Trophoblast cell (in vitro differentiated cells and primary cell): ENCODE measurements at regions not wholly inside any gene's neighbourhood (a gene's known extent, or its start where the extent isn't known, plus 50 kb on each side); places are given as distances from the start of the nearest gene placed in this dataset.

Experiments used
- DNase-seq, 2 donors: peaks; one replicate each; pipeline ENCODE4 v3.0.0-alpha.2; 2016
- H2AFZ ChIP-seq: 2 replicates; pipeline ENCODE4 v1.6.1; 2013; ENCODE audit warnings: low read length, moderate library complexity, mild to moderate bottlenecking; ENCODE audit not compliant: insufficient read depth, poor library complexity
- H2AK5ac ChIP-seq: 2 replicates; pipeline ENCODE4 v1.6.1; 2013; ENCODE audit warnings: mild to moderate bottlenecking, low read length
- H2BK120ac ChIP-seq: 2 replicates; pipeline ENCODE4 v1.6.1; 2013; ENCODE audit warnings: low read length, mild to moderate bottlenecking, moderate library complexity; ENCODE audit not compliant: insufficient read depth, poor library complexity
- H2BK12ac ChIP-seq: 2 replicates; pipeline ENCODE4 v1.6.1; 2013; ENCODE audit warnings: mild to moderate bottlenecking, low read length, moderate library complexity
- H2BK5ac ChIP-seq: 2 replicates; pipeline ENCODE4 v1.6.1; 2013; ENCODE audit warnings: low read length, low read depth, moderate library complexity, mild to moderate bottlenecking; ENCODE audit not compliant: poor library complexity
- H3K14ac ChIP-seq: 2 replicates; pipeline ENCODE4 v1.6.1; 2013; ENCODE audit warnings: mild to moderate bottlenecking, low read length
- H3K18ac ChIP-seq: 2 replicates; pipeline ENCODE4 v1.6.1; 2013; ENCODE audit warnings: mild to moderate bottlenecking, low read length
- H3K23ac ChIP-seq: 2 replicates; pipeline ENCODE4 v1.6.1; 2013; ENCODE audit warnings: low read length
- H3K27ac ChIP-seq: 2 replicates; pipeline ENCODE4 v1.5.1; 2013; ENCODE audit warnings: low read depth, mild to moderate bottlenecking, inconsistent platforms, low read length, moderate library complexity
- H3K27me3 ChIP-seq: 2 replicates; pipeline ENCODE4 v1.6.1; 2013; ENCODE audit warnings: inconsistent platforms, mild to moderate bottlenecking, low read length, moderate library complexity; ENCODE audit not compliant: insufficient read depth
- H3K36me3 ChIP-seq, 2 experiments: 1 replicate in 1 of 2; 2 replicates in 1 of 2; pipeline ENCODE4 v1.6.1; 2013; ENCODE audit warnings: low read length in 2 of 2, mild to moderate bottlenecking in 2 of 2, moderate library complexity in 1 of 2; ENCODE audit not compliant: insufficient read depth in 2 of 2, control insufficient read depth in 1 of 2
- H3K4ac ChIP-seq: 2 replicates; pipeline ENCODE4 v1.6.1; 2013; ENCODE audit warnings: low read depth, mild to moderate bottlenecking, low read length, moderate library complexity
- H3K4me1 ChIP-seq, 2 experiments: 1 replicate in 1 of 2; 2 replicates in 1 of 2; pipeline ENCODE4 v1.6.1; 2013; ENCODE audit warnings: low read length in 2 of 2, mild to moderate bottlenecking in 2 of 2, moderate library complexity in 1 of 2; ENCODE audit not compliant: insufficient read depth in 2 of 2, control insufficient read depth in 1 of 2
- H3K4me2 ChIP-seq: 2 replicates; pipeline ENCODE4 v1.6.1; 2013; ENCODE audit warnings: inconsistent platforms, mild to moderate bottlenecking, low read length, moderate library complexity
- H3K4me3 ChIP-seq: 2 replicates; pipeline ENCODE4 v1.5.1; 2013; ENCODE audit warnings: mild to moderate bottlenecking, low read depth, low read length, inconsistent platforms
- H3K79me1 ChIP-seq: one replicate; pipeline ENCODE4 v1.6.1; 2013; ENCODE audit warnings: low read length
- H3K79me2 ChIP-seq: 2 replicates; pipeline ENCODE4 v1.6.1; 2013; ENCODE audit warnings: low read length, mild to moderate bottlenecking; ENCODE audit not compliant: control insufficient read depth, insufficient read depth, poor library complexity
- H3K9ac ChIP-seq: 2 replicates; pipeline ENCODE4 v1.6.1; 2013; ENCODE audit warnings: mild to moderate bottlenecking, low read length
- H3K9me3 ChIP-seq: 2 replicates; pipeline ENCODE4 v1.6.1; 2013; ENCODE audit warnings: low read depth, mild to moderate bottlenecking, control low read depth, inconsistent platforms, low read length; ENCODE audit not compliant: insufficient read depth
- H4K12ac ChIP-seq: 2 replicates; pipeline ENCODE4 v1.6.1; 2013; ENCODE audit warnings: low read depth, mild to moderate bottlenecking, low read length, moderate library complexity
- H4K8ac ChIP-seq: 2 replicates; pipeline ENCODE4 v1.6.1; 2013; ENCODE audit warnings: low read depth, mild to moderate bottlenecking, low read length, moderate library complexity
- H4K91ac ChIP-seq: one replicate; pipeline ENCODE4 v1.6.1; 2013; ENCODE audit warnings: low read depth, mild to moderate bottlenecking, low read length, moderate library complexity
- WGBS: extraction: QIAGEN DNeasy Blood & Tissue Kit; methylation state at CpG from one replicate; pipeline ENCODE4 v1.1.7; 2013; ENCODE audit warnings: missing lambda C conversion rate; ENCODE audit not compliant: insufficient read length, insufficient coverage; ENCODE audit errors: extremely low coverage; 5-methylcytosine and 5-hydroxymethylcytosine counted together

DNA sequence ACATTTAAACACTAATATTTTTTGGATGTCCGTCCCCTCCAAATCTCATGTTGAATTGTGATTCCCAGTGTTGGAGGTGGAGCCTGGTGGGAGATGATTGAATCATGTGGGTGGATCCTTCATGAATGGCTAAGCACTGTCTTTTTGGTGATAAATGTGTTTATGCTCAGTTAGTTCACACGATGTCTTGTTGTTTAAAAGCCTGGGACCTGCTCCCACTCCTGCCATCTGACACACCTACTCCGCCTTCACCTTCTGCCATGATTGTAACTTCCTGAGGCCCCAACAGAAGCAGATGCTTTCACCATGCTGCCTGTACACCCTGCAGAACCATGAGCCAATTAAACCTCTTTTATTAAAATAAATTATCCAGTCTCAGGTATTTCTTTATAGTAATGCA lies 114.7 kb downstream of the TNFAIP3 start:
- H4K91ac ChIP-seq: peak overlapping the region; percentile 8
- no peaks in the 10 kb centered on the region for H3K36me3 ChIP-seq
- H2AFZ ChIP-seq: no peak overlapping the region
- H3K4me3 ChIP-seq: no peak overlapping the region
- DNase-seq: no peak
- no peak overlapping the region for H3K27ac ChIP-seq
- H2AK5ac ChIP-seq: no peak overlapping the region
- H3K27me3 ChIP-seq: no peaks in the 10 kb centered on the region
- no peak overlapping the region for H2BK5ac ChIP-seq
- H4K12ac ChIP-seq: no peak overlapping the region
- no peak overlapping the region for H3K23ac ChIP-seq
- no peak overlapping the region for H3K14ac ChIP-seq
- peaks cover 5 to 9% of the 10 kb centered on the region in 2 experiments for H3K4me1 ChIP-seq
- no CpG with 5 or more reads among the region's 3 CpGs for WGBS
- H3K4me2 ChIP-seq: no peak overlapping the region
- peaks cover 2% of the 10 kb centered on the region for H3K79me1 ChIP-seq
- H3K9me3 ChIP-seq: peaks cover 2% of the 10 kb centered on the region
- H2BK12ac ChIP-seq: no peak overlapping the region
- no peak overlapping the region for H3K9ac ChIP-seq
- no peak overlapping the region for H2BK120ac ChIP-seq
- no peak overlapping the region for H3K18ac ChIP-seq
- H3K79me2 ChIP-seq: no peaks in the 10 kb centered on the region
- no peak overlapping the region for H4K8ac ChIP-seq
- H3K4ac ChIP-seq: no peak overlapping the region

DNA sequence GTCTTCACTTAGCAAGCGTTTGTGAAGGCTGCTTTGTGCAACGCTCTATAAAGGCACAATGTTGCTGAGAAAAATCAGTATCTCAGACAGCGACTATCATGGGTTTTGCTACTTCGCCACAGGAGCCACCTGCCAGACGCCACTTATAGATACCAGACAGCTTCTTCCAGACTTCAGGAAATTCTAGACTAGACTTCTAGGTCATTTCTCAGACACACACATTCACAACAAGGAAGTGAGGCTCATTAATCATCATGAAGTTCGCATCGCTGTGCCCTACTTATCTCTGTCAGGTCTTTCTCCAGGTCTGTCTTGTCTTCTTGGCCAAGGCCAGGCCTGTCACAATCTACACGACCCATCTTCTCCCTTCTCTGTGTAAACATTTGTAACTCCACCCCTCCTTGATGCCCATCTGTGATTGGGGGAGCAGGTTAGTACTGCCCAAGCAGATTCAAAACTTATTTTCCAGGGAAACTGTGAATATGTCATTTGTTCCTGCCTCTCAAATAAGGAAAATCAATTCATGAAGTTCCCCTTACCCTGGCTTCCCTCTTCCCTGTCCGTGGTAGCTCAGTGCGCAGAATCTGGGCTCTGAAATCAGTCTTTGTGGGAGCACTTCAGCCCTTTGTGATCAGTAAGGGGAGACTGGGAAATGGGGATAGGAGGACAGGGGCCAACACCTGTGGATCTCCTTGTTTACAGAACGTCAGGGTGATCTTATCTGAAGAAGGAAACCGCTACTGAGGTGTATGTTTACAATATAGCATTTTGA lies 115.5 kb downstream of the TNFAIP3 start:
- Histone ChIP-seq H2AK5ac (no peak overlapping the region), H3K23ac (no peak overlapping the region), H3K18ac (no peak overlapping the region), H3K4ac (no peak overlapping the region), H4K8ac (no peak overlapping the region), H3K9me3 (peaks cover 2% of the 10 kb centered on the region), H3K36me3 (no peaks in the 10 kb centered on the region), H2BK120ac (no peak overlapping the region), H2BK5ac (no peak overlapping the region), H3K4me1 (peaks cover 5 to 9% of the 10 kb centered on the region in 2 experiments), H2AFZ (no peak overlapping the region), H3K79me1 (no peaks in the 10 kb centered on the region), H3K9ac (no peak overlapping the region), H4K12ac (no peak overlapping the region), H3K14ac (no peak overlapping the region), H3K79me2 (no peaks in the 10 kb centered on the region), H3K4me2 (no peak overlapping the region), H3K27me3 (no peaks in the 10 kb centered on the region), H2BK12ac (no peak overlapping the region), H3K4me3 (no peak overlapping the region), H3K27ac (peak overlapping the region; percentile 39), H4K91ac (no peak overlapping the region)
- DNase-seq: no peak
- WGBS: no CpG with 5 or more reads among the region's 12 CpGs

DNA sequence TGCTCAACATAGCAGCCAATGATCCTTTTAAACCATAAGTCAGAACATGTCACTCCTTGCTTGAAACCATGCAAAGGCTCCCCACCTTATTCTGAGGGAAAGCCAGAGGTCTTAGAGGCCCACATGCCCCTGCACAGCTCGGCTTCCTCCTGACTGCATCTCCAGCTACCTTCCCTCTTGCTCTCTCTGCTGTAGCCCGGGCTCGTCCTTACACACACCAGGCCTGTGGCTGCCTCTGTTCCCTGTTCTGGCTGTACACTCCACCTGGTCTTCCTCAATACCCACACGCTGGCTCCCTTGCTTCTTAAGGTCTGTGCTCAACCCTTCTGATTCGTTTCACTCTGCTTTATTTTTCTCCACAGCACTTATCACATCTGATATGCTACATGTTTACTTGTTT lies 116.2 kb downstream of the TNFAIP3 start:
- H3K4me3 ChIP-seq: no peak overlapping the region
- peaks cover 5 to 8% of the 10 kb centered on the region in 2 experiments for H3K4me1 ChIP-seq
- H2AFZ ChIP-seq: no peak overlapping the region
- no peaks in the 10 kb centered on the region for H3K27me3 ChIP-seq
- H2AK5ac ChIP-seq: no peak overlapping the region
- H3K9ac ChIP-seq: no peak overlapping the region
- H3K14ac ChIP-seq: peak overlapping the region; percentile 11
- peak overlapping the region; percentile 39 for H3K27ac ChIP-seq
- H4K8ac ChIP-seq: no peak overlapping the region
- no peak for DNase-seq
- no peak overlapping the region for H3K4me2 ChIP-seq
- H4K91ac ChIP-seq: peak overlapping the region; percentile 46
- H2BK120ac ChIP-seq: peak overlapping the region; percentile 8
- no CpG with 5 or more reads among the region's 5 CpGs for whole genome bisulfite sequencing
- no peak overlapping the region for H3K23ac ChIP-seq
- H3K36me3 ChIP-seq: no peaks in the 10 kb centered on the region
- no peak overlapping the region for H3K4ac ChIP-seq
- peak overlapping the region; percentile 7 for H2BK5ac ChIP-seq
- H3K9me3 ChIP-seq: peaks cover 2% of the 10 kb centered on the region
- peak overlapping the region; percentile 1 for H3K18ac ChIP-seq
- peak overlapping the region; percentile 16 for H2BK12ac ChIP-seq
- H3K79me1 ChIP-seq: no peaks in the 10 kb centered on the region
- no peaks in the 10 kb centered on the region for H3K79me2 ChIP-seq
- no peak overlapping the region for H4K12ac ChIP-seq

DNA sequence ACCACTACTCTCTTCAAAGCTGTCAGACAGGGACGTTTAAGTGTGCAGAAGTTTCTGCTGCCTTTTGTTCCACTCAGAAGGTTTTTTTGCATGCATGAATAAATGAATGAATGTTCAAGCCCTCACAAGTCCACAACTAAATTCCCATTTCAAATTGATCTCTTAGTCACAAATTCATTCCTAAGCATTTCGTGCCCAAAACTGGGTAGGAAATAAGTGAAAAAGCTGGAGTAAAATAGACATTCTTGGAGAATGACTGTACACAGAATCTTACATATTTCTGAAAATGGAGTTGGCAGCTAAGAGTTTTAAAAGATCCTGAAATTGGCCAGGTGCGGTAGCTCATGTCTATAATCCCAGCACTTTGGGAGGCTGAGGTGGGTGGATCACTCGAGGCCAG lies 117.6 kb downstream of the PERP start:
- H4K12ac ChIP-seq: no peak overlapping the region
- H3K18ac ChIP-seq: no peak overlapping the region

More for the DNA sequence above, 117.6 kb downstream of the PERP start:
- Histone ChIP-seq H3K36me3 (no peaks in the 10 kb centered on the region), H3K9me3 (no peaks in the 10 kb centered on the region), H3K79me2 (no peaks in the 10 kb centered on the region), H4K8ac (no peak overlapping the region), H3K9ac (no peak overlapping the region), H2BK5ac (no peak overlapping the region), H3K14ac (no peak overlapping the region), H2AK5ac (no peak overlapping the region), H3K23ac (no peak overlapping the region), H4K91ac (no peak overlapping the region), H3K4ac (no peak overlapping the region), H3K4me1 (no peaks in the 10 kb centered on the region), H2BK12ac (no peak overlapping the region), H2BK120ac (no peak overlapping the region), H3K4me3 (no peak overlapping the region), H3K4me2 (no peak overlapping the region), H3K27ac (no peak overlapping the region), H2AFZ (no peak overlapping the region), H3K79me1 (no peaks in the 10 kb centered on the region), H3K27me3 (no peaks in the 10 kb centered on the region)
- DNase-seq: peak in 1 of 2 donors; percentile 34
- WGBS: no CpG with 5 or more reads among the region's 4 CpGs
